PFSK-1 (cell line): ENCODE measurements at regions not wholly inside any gene's neighbourhood (a gene's known extent, or its start where the extent isn't known, plus 50 kb on each side); places are given as distances from the start of the nearest gene placed in this dataset.

Experiments used
- POLR2AphosphoS5 ChIP-seq: IDR thresholded peaks from 2 replicates; pipeline ENCODE4 v1.6.1; 2012; ENCODE audit warnings: low read depth, mild to moderate bottlenecking, control low read depth, low read length, moderate library complexity
- SIN3A ChIP-seq: IDR thresholded peaks from 2 replicates; pipeline ENCODE4 v1.6.1; 2012; ENCODE audit warnings: mild to moderate bottlenecking, low read length, moderate library complexity, borderline replicate concordance; ENCODE audit not compliant: insufficient read depth

DNA sequence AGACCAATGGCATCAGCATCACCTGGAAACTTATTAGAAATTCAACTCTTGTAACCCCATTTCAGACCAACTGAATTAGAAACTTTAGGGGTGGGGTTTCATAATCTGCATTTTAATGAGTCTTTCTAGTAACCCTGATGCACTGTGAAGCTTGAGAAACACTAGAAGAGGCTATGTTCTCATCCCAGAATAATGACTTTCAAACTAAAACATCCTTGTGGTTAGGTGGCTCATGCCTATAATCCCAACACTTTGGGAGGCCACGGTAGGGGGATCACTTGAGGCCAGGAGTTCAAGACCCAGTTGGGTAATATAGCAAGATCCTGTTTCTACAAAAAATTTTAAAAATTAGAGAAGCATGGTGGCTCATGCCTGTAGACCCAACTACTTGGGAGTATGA, 402.4 kb downstream of the DLEU7 start:
- no peak for TF ChIP-seq POLR2AphosphoS5
- no peak for TF ChIP-seq SIN3A
